Neutrophil (primary cell): ENCODE measurements at regions not wholly inside any gene's neighbourhood (a gene's known extent, or its start where the extent isn't known, plus 50 kb on each side); places are given as distances from the start of the nearest gene placed in this dataset.

Source experiments
- H3K27ac ChIP-seq: fragments of 200-600 bp; sonication (generic); 2 replicates; pipeline ENCODE4 v1.5.1; 2016; ENCODE audit warnings: mild to moderate bottlenecking, moderate library complexity
- H3K27me3 ChIP-seq: fragments of 200-600 bp; sonication (generic); 2 replicates; pipeline ENCODE4 v1.6.0; 2016; ENCODE audit warnings: mild to moderate bottlenecking
- H3K36me3 ChIP-seq: fragments of 200-600 bp; sonication (generic); 2 replicates; pipeline ENCODE4 v1.5.1; 2017
- H3K4me1 ChIP-seq, 2 experiments: fragments of 200-600 bp in 1 of 2; sonication (generic) in 1 of 2; 1 replicate in 1 of 2; 2 replicates in 1 of 2; pipeline versions ENCODE4 v1.5.1 to v1.6.1; 2013 to 2016; ENCODE audit warnings: low read depth in 1 of 2, low read length in 1 of 2, mild to moderate bottlenecking in 1 of 2, moderate library complexity in 1 of 2; ENCODE audit not compliant: control insufficient read depth in 1 of 2, insufficient read depth in 1 of 2
- H3K4me3 ChIP-seq, 2 experiments: fragments of 200-600 bp in 1 of 2; sonication (generic) in 1 of 2; 1 replicate in 1 of 2; 2 replicates in 1 of 2; pipeline ENCODE4 v1.5.1; 2013 to 2016; ENCODE audit warnings: low read depth in 1 of 2, low read length in 1 of 2, mild to moderate bottlenecking in 1 of 2, moderate library complexity in 1 of 2
- H3K9me3 ChIP-seq: fragments of 200-600 bp; sonication (generic); 2 replicates; pipeline ENCODE4 v1.5.1; 2016
- CTCF ChIP-seq: fragments of 200-600 bp; sonication (generic); IDR thresholded peaks from 2 replicates; pipeline ENCODE4 v1.5.1; 2016; ENCODE audit warnings: antibody characterized with exemption

GRCh38 chr3:4224331-4224730 is 78.8 kb upstream of the SETMAR start:
- no peak overlapping the region for H3K27ac ChIP-seq
- H3K4me1 ChIP-seq = no peaks in the 10 kb centered on the region
- no peaks in the 10 kb centered on the region for H3K27me3 ChIP-seq
- no peak overlapping the region for H3K4me3 ChIP-seq
- H3K36me3 ChIP-seq = no peaks in the 10 kb centered on the region
- no peaks in the 10 kb centered on the region for H3K9me3 ChIP-seq
- no peak for TF ChIP-seq CTCF

GRCh38 chr3:4225005-4225471 is 78.1 kb upstream of the SETMAR start:
- Histone ChIP-seq H3K27ac (no peak overlapping the region), H3K4me1 (no peaks in the 10 kb centered on the region), H3K36me3 (no peaks in the 10 kb centered on the region), H3K4me3 (no peak overlapping the region), H3K9me3 (no peaks in the 10 kb centered on the region), H3K27me3 (no peaks in the 10 kb centered on the region)
- TF ChIP-seq CTCF = no peak

GRCh38 chr3:4228295-4228694 is 74.9 kb upstream of the SETMAR start:
- Histone ChIP-seq H3K4me1 (no peaks in the 10 kb centered on the region), H3K4me3 (no peak overlapping the region), H3K27ac (no peak overlapping the region), H3K27me3 (no peaks in the 10 kb centered on the region), H3K9me3 (no peaks in the 10 kb centered on the region), H3K36me3 (no peaks in the 10 kb centered on the region)
- no peak for TF ChIP-seq CTCF

- TF ChIP-seq CTCF = no peak
- H3K9me3 ChIP-seq = no peaks in the 10 kb centered on the region
- H3K27me3 ChIP-seq = no peaks in the 10 kb centered on the region
- no peaks in the 10 kb centered on the region for H3K4me1 ChIP-seq
- no peaks in the 10 kb centered on the region for H3K36me3 ChIP-seq
- H3K27ac ChIP-seq = no peak overlapping the region
- no peak overlapping the region for H3K4me3 ChIP-seq
Measured at GRCh38 chr3:4231041-4231440, 72.1 kb upstream of the SETMAR start.

- no peaks in the 10 kb centered on the region for H3K9me3 ChIP-seq
- no peak overlapping the region for H3K4me3 ChIP-seq
- H3K36me3 ChIP-seq = no peaks in the 10 kb centered on the region
- no peak for TF ChIP-seq CTCF
- H3K27ac ChIP-seq = no peak overlapping the region
- no peaks in the 10 kb centered on the region for H3K4me1 ChIP-seq
- H3K27me3 ChIP-seq = no peaks in the 10 kb centered on the region
Measured at GRCh38 chr3:4232798-4233197, 70.4 kb upstream of the SETMAR start.

GRCh38 chr3:4233488-4233887 is 69.7 kb upstream of the SETMAR start:
- no peak overlapping the region for H3K4me3 ChIP-seq
- TF ChIP-seq CTCF = no peak
- no peaks in the 10 kb centered on the region for H3K27me3 ChIP-seq
- no peaks in the 10 kb centered on the region for H3K36me3 ChIP-seq
- H3K4me1 ChIP-seq = no peaks in the 10 kb centered on the region
- no peak overlapping the region for H3K27ac ChIP-seq
- no peaks in the 10 kb centered on the region for H3K9me3 ChIP-seq
